A549 (cell line): ENCODE measurements at regions not wholly inside any gene's neighbourhood (a gene's known extent, or its start where the extent isn't known, plus 50 kb on each side); places are given as distances from the start of the nearest gene placed in this dataset.

Experiments used
- ATAC-seq, 2 experiments: fragments of 200-7000 bp in 1 of 2; fragments of >200 bp in 1 of 2; cut with Nextera tagmentation in 1 of 2; cut with Tn5 transposase in 1 of 2; 3 replicates each; pipeline versions ENCODE4 v1.8.0 to v1.9.1; 2018 to 2020; ENCODE audit warnings: mild to moderate bottlenecking in 1 of 2, moderate library complexity in 1 of 2
- CTCF ChIA-PET: fragments of 300-600 bp; sonication (Branson Sonifier 250); formaldehyde crosslinking; extraction: SDS; loops from one replicate; lab custom pipeline; 2021; ENCODE audit warnings: antibody characterized with exemption, inconsistent platforms; lab: Yijun Ruan, JAX
- POLR2A ChIA-PET: fragments of 350-600 bp; formaldehyde crosslinking; extraction: SDS; loops from one replicate; lab custom pipeline; 2021; ENCODE audit warnings: antibody characterized with exemption, inconsistent platforms; lab: Yijun Ruan, JAX
- DNase-seq, 2 experiments: peaks; one replicate each; pipeline versions ENCODE4 v3.0.0 to v3.0.0-alpha.2; 2011 to 2016; ENCODE audit warnings: low read depth in 1 of 2, low spot score in 1 of 2
- FAIRE-seq: peaks from 2 replicates; lab custom pipeline; 2011; peaks lifted over from hg19 to GRCh38; lab: Jason Lieb, UNC
- H3K27ac ChIP-seq, 2 experiments: fragments of >200 bp; sonication (Bioruptor Twin); formaldehyde crosslinking; 3 replicates each; pipeline ENCODE4 v1.5.1; 2016 to 2017
- H3K4me1 ChIP-seq: fragments of >200 bp; sonication (Bioruptor Twin); formaldehyde crosslinking; 3 replicates; pipeline ENCODE4 v1.6.1; 2016
- H3K4me2 ChIP-seq: fragments of >200 bp; sonication (Bioruptor Twin); formaldehyde crosslinking; 3 replicates; pipeline ENCODE4 v1.6.1; 2016
- H3K4me3 ChIP-seq: fragments of >200 bp; sonication (Bioruptor Twin); formaldehyde crosslinking; 3 replicates; pipeline ENCODE4 v1.5.1; 2016
- H3K9me3 ChIP-seq: fragments of >200 bp; sonication (Bioruptor Twin); formaldehyde crosslinking; 3 replicates; pipeline ENCODE4 v1.6.1; 2016
- BCL3 ChIP-seq: fragments of >200 bp; sonication (Bioruptor Twin); formaldehyde crosslinking; IDR thresholded peaks from 3 replicates; pipeline ENCODE4 v1.6.1; 2016
- CBX2 ChIP-seq: fragments of 200-600 bp; sonication (generic); IDR thresholded peaks from 2 replicates; pipeline ENCODE4 v1.6.1; 2016; ENCODE audit warnings: low read depth, mild to moderate bottlenecking, borderline replicate concordance
- CBX8 ChIP-seq: fragments of 200-600 bp; sonication (generic); IDR thresholded peaks from 2 replicates; pipeline ENCODE4 v1.6.1; 2016
- CEBPB ChIP-seq, 2 experiments: fragments of >200 bp in 1 of 2; sonication (Bioruptor Twin) in 1 of 2; formaldehyde crosslinking in 1 of 2; IDR thresholded peaks; 2 replicates each; pipeline ENCODE4 v1.6.1; 2012 to 2016
- EP300 ChIP-seq, 2 experiments: fragments of >200 bp; sonication (Bioruptor Twin); formaldehyde crosslinking; IDR thresholded peaks; 2 replicates in 1 of 2; 3 replicates in 1 of 2; pipeline ENCODE4 v1.6.1; 2016 to 2017
- ESRRA ChIP-seq: fragments of 150-350 bp; IDR thresholded peaks from 2 replicates; pipeline ENCODE4 v1.6.1; 2014; ENCODE audit warnings: mild to moderate bottlenecking, low read length, borderline replicate concordance
- FOXS1 ChIP-seq: fragments of 250-450 bp; sonication (Bioruptor Pico); IDR thresholded peaks from 2 replicates; pipeline ENCODE4 v1.5.0; 2020; ENCODE audit warnings: mild to moderate bottlenecking, moderate library complexity
- GATA3 ChIP-seq: IDR thresholded peaks from 2 replicates; pipeline ENCODE4 v1.6.1; 2012; ENCODE audit warnings: borderline replicate concordance
- HDAC2 ChIP-seq: fragments of 200-600 bp; sonication (generic); IDR thresholded peaks from 2 replicates; pipeline ENCODE4 v1.6.1; 2016
- HOXA7 ChIP-seq: fragments of 250-450 bp; sonication (Bioruptor Pico); IDR thresholded peaks from 2 replicates; pipeline ENCODE4 v1.5.0; 2020; ENCODE audit warnings: mild to moderate bottlenecking, moderate library complexity
- HOXB13 ChIP-seq: fragments of 250-450 bp; sonication (Bioruptor Pico); IDR thresholded peaks from 2 replicates; pipeline ENCODE4 v1.5.0; 2020; ENCODE audit warnings: low read depth, mild to moderate bottlenecking, moderate library complexity
- HOXB5 ChIP-seq: fragments of 250-450 bp; sonication (Bioruptor Pico); IDR thresholded peaks from 2 replicates; pipeline ENCODE4 v1.5.0; 2020; ENCODE audit warnings: mild to moderate bottlenecking, moderate library complexity
- JUN ChIP-seq, 2 experiments: fragments of >200 bp; sonication (Bioruptor Twin); formaldehyde crosslinking; IDR thresholded peaks; 2 replicates in 1 of 2; 3 replicates in 1 of 2; pipeline ENCODE4 v1.6.1; 2016 to 2017
- JUNB ChIP-seq: fragments of >200 bp; sonication (Bioruptor Twin); formaldehyde crosslinking; IDR thresholded peaks from 2 replicates; pipeline ENCODE4 v1.6.1; 2016
- KDM1A ChIP-seq: fragments of 200-600 bp; sonication (generic); IDR thresholded peaks from 2 replicates; pipeline ENCODE4 v1.6.1; 2016; ENCODE audit warnings: low read depth, mild to moderate bottlenecking
- KDM5A ChIP-seq: fragments of 200-600 bp; sonication (generic); IDR thresholded peaks from 2 replicates; pipeline ENCODE4 v1.6.1; 2016; ENCODE audit warnings: antibody characterized with exemption, mild to moderate bottlenecking
- MAFK ChIP-seq: fragments of 450-650 bp; IDR thresholded peaks from 2 replicates; pipeline ENCODE4 v1.6.1; 2014; ENCODE audit not compliant: partially characterized antibody
- MAX ChIP-seq: IDR thresholded peaks from 2 replicates; pipeline ENCODE4 v1.6.1; 2012
- MAZ ChIP-seq: fragments of 150-350 bp; IDR thresholded peaks from 2 replicates; pipeline ENCODE4 v1.6.1; 2014; ENCODE audit warnings: antibody characterized with exemption, low read depth, low read length, borderline replicate concordance
- MYC ChIP-seq: IDR thresholded peaks from 2 replicates; pipeline ENCODE4 v1.6.1; 2012; ENCODE audit warnings: mild to moderate bottlenecking, inconsistent platforms, low read length, improper control_type of control experiment, borderline replicate concordance
- NR3C1 ChIP-seq: fragments of >200 bp; sonication (Bioruptor Twin); formaldehyde crosslinking; IDR thresholded peaks from 3 replicates; pipeline ENCODE4 v1.6.1; 2017
- POLR2A ChIP-seq: IDR thresholded peaks from 2 replicates; pipeline ENCODE4 v1.6.1; 2012; ENCODE audit warnings: mild to moderate bottlenecking, low read length
- POLR2AphosphoS2 ChIP-seq: conservative IDR thresholded peaks from 2 replicates; pipeline ENCODE4 v1.6.1; 2012; ENCODE audit warnings: low read length, improper control_type of control experiment, inconsistent platforms
- RAD21 ChIP-seq, 2 experiments: fragments of >200 bp in 1 of 2; sonication (Bioruptor Twin) in 1 of 2; formaldehyde crosslinking in 1 of 2; IDR thresholded peaks in 1 of 2; conservative IDR thresholded peaks in 1 of 2; 2 replicates in 1 of 2; 3 replicates in 1 of 2; pipeline ENCODE4 v1.6.1; 2012 to 2018; ENCODE audit warnings: inconsistent platforms in 1 of 2
- RCOR1 ChIP-seq: fragments of 150-350 bp; IDR thresholded peaks from 2 replicates; pipeline ENCODE4 v1.6.1; 2014; ENCODE audit warnings: antibody characterized with exemption, low read length, low read depth
- REST ChIP-seq: fragments of 200-600 bp; sonication (generic); IDR thresholded peaks from 2 replicates; pipeline ENCODE4 v1.6.1; 2016; ENCODE audit warnings: antibody characterized with exemption, mild to moderate bottlenecking, moderate library complexity
- RFX5 ChIP-seq: fragments of 450-650 bp; IDR thresholded peaks from 2 replicates; pipeline ENCODE4 v1.7.1; 2014; ENCODE audit warnings: antibody characterized with exemption, mild to moderate bottlenecking, moderate library complexity
- RNF2 ChIP-seq: fragments of 200-600 bp; sonication (generic); IDR thresholded peaks from 2 replicates; pipeline ENCODE4 v1.6.1; 2016; ENCODE audit warnings: low read depth, mild to moderate bottlenecking, antibody characterized with exemption, moderate library complexity, borderline replicate concordance
- SMC3 ChIP-seq: fragments of >200 bp; sonication (Bioruptor Twin); formaldehyde crosslinking; IDR thresholded peaks from 3 replicates; pipeline ENCODE4 v1.6.1; 2018; ENCODE audit warnings: inconsistent platforms
- TP53 ChIP-seq: fragments of 250-450 bp; sonication (Bioruptor Pico); IDR thresholded peaks from 2 replicates; pipeline ENCODE4 v1.5.0; 2021; ENCODE audit warnings: mild to moderate bottlenecking, moderate library complexity
- USF2 ChIP-seq: fragments of 450-650 bp; IDR thresholded peaks from 2 replicates; pipeline ENCODE4 v1.6.1; 2014; ENCODE audit warnings: antibody characterized with exemption
- ZC3H11A ChIP-seq: fragments of 450-650 bp; IDR thresholded peaks from 2 replicates; pipeline ENCODE4 v1.6.1; 2014; ENCODE audit warnings: antibody characterized with exemption, mild to moderate bottlenecking
- ZNF302 ChIP-seq: fragments of 250-450 bp; sonication (Bioruptor Pico); IDR thresholded peaks from 2 replicates; pipeline ENCODE4 v1.9.0; 2021; ENCODE audit warnings: inconsistent platforms, mild to moderate bottlenecking, moderate library complexity
- WGBS: methylation state at CpG from one replicate; pipeline ENCODE4 v1.1.6; 2017; ENCODE audit errors: missing lambda C conversion rate; 5-methylcytosine and 5-hydroxymethylcytosine counted together

GRCh38 chr1:37259019-37259418, 215.4 kb upstream of the ZC3H12A start:
- POLR2A ChIA-PET = no interaction called here
- Histone ChIP-seq H3K9me3 (no peaks in the 10 kb centered on the region), H3K4me3 (no peak overlapping the region), H3K4me2 (no peak overlapping the region), H3K27ac (no peak overlapping the region), H3K4me1 (peaks cover 4% of the 10 kb centered on the region; the same call in 1 of the 3 replicates)
- DNase-seq (no peak), ATAC-seq (no peak), FAIRE-seq (no peak)
- 2% methylated on average over 2 of the region's 2 CpGs for WGBS
- TF ChIP-seq MAX (no peak), FOXS1 (CRISPR knock-in tag) (no peak), HOXB5 (CRISPR knock-in tag) (no peak), MAFK (no peak), GATA3 (no peak), CBX2 (no peak), MYC (no peak), POLR2AphosphoS2 (no peak), MAZ (no peak), ZNF302 (CRISPR knock-in tag) (no peak), BCL3 (no peak), ZC3H11A (no peak), CEBPB (IDR thresholded peaks at IDR 0.05) (no peak), JUNB (no peak), HOXA7 (no peak), NR3C1 (no peak), HOXB13 (CRISPR knock-in tag) (no peak), TP53 (CRISPR knock-in tag) (no peak)
- CTCF ChIA-PET = no interaction called here

- ChIA-PET CTCF (no interaction called here), POLR2A (no interaction called here)
- no peaks in the 10 kb centered on the region for H3K9me3 ChIP-seq
- no peak overlapping the region for H3K4me3 ChIP-seq
- ATAC-seq = no peak
- WGBS = 2% methylated on average over 2 of the region's 2 CpGs
- FAIRE-seq = no peak
- no peak overlapping the region for H3K4me2 ChIP-seq
- no peak for TF ChIP-seq USF2
- TF ChIP-seq MAFK = no peak
- no peak for TF ChIP-seq KDM1A
- no peak for TF ChIP-seq ESRRA
- TF ChIP-seq RFX5 = no peak
- no peak for TF ChIP-seq RNF2
- TF ChIP-seq SMC3 = no peak
- no peak for TF ChIP-seq EP300 (IDR thresholded peaks at IDR 0.05)
- no peak for TF ChIP-seq POLR2A
- TF ChIP-seq REST = no peak
- TF ChIP-seq RAD21 (conservative IDR thresholded peaks at IDR 0.05 in 1 of 2, IDR thresholded peaks at IDR 0.05 in 1 of 2) = no peak
- TF ChIP-seq TP53 (CRISPR knock-in tag) = no peak
- TF ChIP-seq RCOR1 = no peak
- no peak for TF ChIP-seq ZNF302 (CRISPR knock-in tag)
- no peak for TF ChIP-seq HDAC2
- no peak for TF ChIP-seq KDM5A
- TF ChIP-seq GATA3 = no peak
- TF ChIP-seq JUNB = no peak
- no peak for TF ChIP-seq JUN (IDR thresholded peaks at IDR 0.05)
- no peak for TF ChIP-seq CBX8
- DNase-seq = no peak
- H3K4me1 ChIP-seq = no peaks in the 10 kb centered on the region
- H3K27ac ChIP-seq = no peak overlapping the region
Measured at GRCh38 chr1:37261129-37261528, 213.3 kb upstream of the ZC3H12A start.
